GM19351 (cell line): ENCODE measurements at regions not wholly inside any gene's neighbourhood (a gene's known extent, or its start where the extent isn't known, plus 50 kb on each side); places are given as distances from the start of the nearest gene placed in this dataset.
A peak's percentile ranks its signal among the peaks of the same experiment; 100 is the strongest.

Experiments used
- ATAC-seq: cut with Tn5 transposase; IDR thresholded peaks from one replicate; pipeline ENCODE4 v1.9.1; 2021; ENCODE audit warnings: mild to moderate bottlenecking, moderate library complexity; ENCODE audit not compliant: unreplicated experiment

DNA sequence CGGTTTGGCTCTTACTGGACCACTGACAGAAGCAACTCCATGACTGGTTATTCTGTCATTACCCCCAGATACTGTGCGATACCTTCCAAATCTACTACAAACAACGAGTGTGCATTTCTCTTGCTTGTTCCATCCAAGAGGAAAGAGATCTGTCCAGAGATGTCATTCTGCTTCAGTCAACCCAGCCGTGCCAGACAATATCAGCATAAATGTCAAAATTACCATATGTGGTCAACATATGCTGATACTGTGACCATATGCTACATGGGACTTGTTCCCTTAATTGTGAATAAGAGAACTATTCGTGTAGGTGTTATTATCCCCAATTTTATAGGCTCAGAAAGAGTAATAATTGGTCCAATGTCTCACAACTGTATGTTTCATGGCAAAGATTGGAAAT is 143.2 kb upstream of the PRSS1 start:
- ATAC-seq: no peak

DNA sequence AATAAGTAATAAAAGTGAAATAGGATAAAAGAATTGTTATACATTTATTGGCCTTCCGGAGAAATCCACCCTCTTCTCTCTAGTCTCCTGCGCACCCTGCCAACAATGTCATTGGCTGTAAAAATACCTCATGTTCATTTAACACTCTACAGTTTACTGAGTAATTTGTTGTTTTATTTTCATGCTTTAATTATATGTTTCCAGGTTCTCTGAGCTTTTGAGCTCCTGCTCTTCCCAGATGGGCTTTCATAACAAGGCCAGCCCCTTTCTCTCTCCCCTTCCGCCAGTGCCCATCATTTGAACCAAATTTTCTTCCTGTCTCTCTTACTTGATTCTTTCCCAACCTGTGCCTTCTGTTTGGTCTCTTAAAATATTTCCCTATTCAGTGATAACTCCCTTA is 144.6 kb upstream of the PRSS1 start:
- ATAC-seq: no peak

DNA sequence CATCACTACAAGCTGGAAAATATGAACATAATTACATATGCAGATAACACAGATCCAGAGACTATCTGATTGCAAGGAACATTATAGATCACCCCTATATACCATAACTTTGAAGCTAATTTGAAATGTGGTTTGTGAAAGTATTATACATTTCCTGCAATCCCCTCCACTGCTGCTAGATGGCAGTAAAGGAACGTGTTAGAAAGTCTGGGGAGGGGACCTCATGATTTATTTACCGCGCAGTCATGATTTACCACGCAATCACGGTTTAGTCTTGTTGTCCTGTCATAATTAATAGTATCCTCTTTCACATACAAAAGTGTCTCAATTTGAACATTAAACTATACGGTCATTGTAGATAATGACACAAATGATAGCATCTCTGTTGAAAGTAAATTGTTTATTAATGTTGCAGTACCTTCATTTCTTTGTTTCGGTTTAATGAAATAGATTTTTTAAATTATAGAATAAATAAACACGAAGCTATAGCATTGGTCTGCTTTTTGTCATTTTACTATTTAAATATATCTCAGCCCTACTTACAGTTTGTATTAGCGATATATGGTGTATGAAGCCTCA is 145.3 kb upstream of the PRSS1 start:
- ATAC-seq: no peak

DNA sequence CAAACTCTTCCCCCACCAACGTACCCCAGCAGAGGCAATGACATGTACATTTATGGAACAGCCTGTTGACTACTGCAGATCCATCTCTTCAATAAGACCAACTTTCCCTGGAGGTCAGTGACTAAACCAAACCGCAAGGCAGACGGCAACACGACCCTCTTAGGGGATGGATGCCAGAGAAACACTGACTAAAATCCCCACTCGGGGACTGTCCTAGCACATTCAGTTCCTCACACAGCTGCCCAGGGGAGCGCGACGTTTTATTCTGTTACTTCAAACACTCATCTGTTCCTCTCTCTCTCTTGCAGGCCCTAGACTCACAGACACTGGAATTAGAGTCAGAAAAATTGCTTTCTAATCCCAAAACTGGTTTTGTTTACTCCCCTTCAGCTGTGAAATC is 146.5 kb upstream of the PRSS1 start:
- ATAC-seq: no peak

DNA sequence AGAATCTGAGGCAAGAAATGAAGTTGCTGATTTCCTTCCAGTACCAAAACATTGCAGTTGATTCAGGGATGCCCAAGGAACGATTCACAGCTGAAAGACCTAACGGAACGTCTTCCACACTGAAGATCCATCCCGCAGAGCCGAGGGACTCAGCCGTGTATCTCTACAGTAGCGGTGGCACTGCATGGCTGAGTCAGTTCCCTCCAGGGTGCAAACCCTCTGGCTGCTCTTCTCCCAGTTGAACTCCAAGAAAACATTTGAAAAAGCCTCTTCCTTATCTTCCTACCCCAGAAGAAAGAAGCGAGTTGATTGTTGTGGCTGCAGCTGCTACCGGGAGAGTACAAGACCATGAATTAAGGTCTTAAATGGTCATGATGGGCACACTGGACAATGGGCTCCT is 147.1 kb upstream of the PRSS1 start:
- no peak for ATAC-seq

DNA sequence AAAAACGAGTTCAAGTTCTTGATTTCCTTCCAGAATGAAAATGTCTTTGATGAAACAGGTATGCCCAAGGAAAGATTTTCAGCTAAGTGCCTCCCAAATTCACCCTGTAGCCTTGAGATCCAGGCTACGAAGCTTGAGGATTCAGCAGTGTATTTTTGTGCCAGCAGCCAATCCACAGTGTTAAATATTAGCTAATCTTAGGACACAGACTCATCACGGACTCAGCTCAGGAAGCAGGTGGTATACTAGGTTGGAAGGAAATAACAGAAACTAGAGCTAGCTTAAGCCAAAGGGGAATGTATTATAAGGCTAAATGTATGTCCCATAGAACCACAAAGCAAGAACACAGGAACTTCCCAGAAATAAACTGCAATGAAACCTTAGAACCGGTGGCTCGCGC is 151.0 kb upstream of the PRSS1 start:
- no peak for ATAC-seq

DNA sequence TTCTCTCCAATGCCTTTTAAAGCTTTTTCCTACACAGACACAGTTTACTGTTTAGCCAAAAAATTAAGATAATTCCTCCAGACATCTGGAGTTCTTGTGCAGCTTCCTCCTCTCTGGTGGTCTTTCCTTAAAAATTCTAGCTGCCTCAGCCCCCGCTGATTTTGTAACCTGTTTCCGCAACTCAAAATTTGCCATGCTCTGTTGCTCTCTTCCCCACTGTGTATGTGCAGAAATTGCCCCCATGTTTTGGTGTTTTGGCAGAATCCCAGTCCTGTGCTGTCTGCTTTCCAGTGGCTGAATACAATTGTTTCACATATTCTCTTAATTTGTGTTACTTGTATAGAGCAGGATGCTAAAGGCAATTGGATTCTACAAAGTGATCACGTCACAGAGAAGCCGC is 151.7 kb upstream of the PRSS1 start:
- ATAC-seq: no peak

DNA sequence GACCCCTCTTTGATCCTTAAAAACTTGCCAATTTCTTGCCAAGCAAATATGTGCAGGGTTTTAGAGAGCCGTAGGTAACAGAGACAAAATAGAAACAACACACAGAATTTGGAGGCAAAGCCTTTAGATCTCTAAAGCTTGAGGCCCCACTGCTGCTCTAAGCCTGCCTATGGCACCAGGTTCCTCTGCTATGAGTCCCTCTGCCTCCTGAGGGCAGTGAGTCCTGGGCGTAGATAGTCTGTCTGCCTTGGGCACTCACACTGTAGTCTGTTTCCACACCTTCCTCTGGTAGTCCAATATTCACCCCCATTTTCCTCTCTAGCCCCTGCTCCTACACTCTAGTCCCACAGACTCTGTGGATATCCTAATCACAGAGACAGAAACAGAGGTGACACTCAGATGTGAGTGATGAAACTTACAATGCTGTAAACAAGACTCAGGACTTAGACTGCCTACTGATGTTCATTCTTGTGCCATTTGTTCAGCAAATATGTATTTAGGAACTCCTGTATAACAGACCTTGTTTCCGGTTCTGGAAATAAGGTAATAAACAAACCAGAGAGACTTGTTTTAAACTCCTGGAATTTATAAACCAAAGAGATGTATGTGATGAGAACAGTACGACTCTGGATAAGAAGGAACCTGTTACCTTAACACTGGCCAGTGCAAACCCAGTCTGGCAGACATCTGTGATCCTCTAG is 153.3 kb upstream of the PRSS1 start:
- ATAC-seq: no peak

DNA sequence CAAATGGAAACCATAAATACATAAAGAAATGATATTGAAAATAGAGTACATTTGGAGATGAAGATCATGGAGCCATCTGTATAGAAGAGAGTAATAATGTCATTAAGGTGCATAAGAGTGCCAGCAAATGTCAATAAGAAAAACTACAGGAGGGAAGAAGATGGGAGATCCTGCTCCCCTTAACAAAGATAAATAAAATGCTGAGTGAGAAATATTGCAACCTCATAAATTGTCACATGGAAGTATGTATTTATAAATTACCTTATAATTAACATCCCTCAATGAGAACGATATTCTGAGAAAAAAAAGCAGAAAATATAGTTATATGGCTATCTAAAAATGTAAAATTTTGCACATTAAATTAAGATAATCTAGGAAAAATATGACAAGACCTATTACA is 155.2 kb upstream of the PRSS1 start:
- ATAC-seq: no peak

DNA sequence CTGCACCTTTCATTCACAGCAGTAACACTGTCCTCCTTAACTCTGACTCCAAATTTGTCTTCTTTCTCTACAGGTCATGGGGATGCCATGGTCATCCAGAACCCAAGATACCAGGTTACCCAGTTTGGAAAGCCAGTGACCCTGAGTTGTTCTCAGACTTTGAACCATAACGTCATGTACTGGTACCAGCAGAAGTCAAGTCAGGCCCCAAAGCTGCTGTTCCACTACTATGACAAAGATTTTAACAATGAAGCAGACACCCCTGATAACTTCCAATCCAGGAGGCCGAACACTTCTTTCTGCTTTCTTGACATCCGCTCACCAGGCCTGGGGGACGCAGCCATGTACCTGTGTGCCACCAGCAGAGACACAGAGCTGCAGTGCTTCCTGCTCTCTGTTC is 156.2 kb upstream of the PRSS1 start:
- ATAC-seq: no peak

DNA sequence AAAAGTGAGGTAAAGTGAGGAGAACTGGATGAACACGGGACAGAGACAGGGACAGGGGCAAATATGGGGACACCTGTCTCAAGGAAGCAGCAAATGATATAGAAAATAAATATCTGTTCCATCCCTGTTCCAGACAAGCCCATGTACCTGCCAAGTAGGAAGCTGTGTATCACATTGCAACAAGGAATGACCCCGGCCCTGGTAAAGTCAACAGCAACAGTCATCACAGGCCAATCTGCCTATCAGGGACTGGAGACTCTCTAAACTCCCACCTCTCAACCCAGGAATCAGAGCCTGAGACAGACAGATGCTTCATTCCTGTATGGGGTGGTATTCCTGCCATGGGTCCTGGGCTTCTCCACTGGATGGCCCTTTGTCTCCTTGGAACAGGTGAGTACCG is 156.6 kb upstream of the PRSS1 start:
- ATAC-seq: no peak

DNA sequence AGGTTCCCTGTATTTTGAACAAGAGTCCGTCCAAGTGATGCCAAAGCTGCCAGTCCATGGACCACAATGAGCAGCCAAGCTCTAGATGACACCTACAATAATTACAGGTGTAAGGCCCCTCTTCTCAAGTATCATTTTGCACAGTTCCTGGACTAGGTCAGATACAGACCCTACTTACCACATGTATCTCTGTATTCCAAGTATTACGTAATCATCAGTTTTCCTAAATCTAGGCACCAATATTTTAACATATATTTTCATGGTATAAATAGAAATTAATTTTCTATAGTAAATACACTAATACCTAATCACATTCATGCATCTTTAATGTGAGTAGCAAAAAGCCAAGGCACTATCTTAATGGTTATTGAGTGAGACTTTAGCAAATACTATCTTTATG is 157.0 kb upstream of the PRSS1 start:
- ATAC-seq: no peak

DNA sequence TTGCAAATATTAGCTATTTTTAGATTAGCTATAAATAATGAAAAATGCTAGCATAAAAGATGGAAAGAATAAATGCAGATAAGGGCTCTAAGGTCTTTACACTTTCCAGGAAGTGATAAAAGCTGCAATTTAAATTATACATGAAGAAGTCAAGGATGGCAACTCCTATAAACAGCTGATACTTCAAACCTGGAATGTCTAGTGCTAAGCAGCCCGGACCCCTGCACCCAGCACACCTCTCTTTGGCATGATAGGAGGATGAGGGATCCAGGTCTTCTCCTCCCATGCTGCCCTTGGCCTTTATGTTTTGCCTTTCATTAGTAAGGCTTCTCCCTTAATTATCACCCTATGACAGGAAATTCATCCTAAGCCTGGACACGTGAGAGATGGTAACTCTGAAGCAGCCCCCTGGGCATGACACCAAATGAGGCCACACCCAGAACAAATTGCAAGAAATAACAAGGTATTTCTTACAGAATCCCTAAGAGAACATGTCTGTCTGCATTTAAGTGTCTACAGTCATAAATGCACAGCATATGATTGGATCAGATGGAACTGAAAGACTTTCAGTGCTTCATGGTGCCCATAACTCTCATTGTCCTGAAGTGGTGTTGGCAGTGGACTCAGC is 158.3 kb upstream of the PRSS1 start:
- no peak for ATAC-seq

DNA sequence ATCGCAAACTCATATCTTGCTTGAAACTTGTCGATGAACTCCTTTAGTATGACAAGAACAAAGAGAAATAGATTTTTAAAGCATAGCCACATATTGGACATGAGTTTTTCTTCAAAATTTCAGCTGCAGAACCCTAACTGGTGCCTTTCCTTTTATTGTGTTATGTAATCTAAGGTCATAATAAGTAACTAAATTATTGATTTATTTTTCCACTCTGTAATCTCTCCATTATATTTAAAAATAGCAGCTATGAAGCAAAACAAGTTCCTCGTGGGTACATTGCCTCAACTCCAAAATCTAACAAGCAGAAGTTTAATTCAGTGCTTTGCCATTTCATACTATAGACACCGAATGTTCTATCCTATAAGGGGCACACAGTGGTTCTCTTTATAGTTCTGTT is 159.2 kb upstream of the PRSS1 start:
- no peak for ATAC-seq

DNA sequence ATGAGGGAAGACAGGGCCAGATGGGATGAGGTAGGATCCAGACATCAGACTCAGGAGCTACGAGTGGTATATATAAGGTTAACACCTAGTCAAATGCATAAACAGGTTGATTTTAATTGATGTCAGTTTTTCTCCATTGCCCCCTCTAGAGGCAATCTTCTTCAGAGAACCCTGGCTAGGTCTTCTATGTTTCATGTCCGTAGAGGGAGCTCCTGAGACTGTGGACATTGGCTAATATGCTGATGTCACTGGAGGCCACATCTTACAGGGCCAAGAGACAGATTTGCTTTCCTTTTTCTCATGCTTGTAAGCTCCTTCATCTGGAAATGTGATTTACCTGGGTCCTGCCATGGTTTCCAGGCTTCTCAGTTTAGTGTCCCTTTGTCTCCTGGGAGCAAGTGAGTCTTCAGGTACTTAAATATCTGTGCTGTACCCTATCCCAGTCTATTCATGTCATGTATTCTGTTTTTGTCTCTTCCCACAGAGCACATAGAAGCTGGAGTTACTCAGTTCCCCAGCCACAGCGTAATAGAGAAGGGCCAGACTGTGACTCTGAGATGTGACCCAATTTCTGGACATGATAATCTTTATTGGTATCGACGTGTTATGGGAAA is 161.6 kb upstream of the PRSS1 start:
- ATAC-seq: peak; percentile 91

DNA sequence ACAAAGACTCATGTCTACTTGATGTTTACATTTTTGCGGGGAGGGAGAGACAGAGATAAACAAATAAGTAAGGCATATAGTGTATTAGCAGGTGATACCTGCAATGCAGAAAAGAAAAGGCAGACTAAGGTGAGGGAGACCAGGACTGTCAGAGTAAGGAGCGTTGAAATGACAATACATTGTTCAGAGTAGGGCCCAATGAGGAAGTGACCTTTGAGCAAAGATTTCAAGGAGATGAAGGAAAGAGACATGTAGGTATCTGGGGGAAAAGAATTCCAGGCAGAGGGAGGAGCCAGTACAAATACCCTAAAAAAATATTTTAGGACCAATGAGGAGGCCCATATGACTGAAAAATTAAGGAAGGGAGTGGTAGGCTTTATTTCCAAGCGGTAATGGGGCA is 162.7 kb upstream of the PRSS1 start:
- no peak for ATAC-seq

DNA sequence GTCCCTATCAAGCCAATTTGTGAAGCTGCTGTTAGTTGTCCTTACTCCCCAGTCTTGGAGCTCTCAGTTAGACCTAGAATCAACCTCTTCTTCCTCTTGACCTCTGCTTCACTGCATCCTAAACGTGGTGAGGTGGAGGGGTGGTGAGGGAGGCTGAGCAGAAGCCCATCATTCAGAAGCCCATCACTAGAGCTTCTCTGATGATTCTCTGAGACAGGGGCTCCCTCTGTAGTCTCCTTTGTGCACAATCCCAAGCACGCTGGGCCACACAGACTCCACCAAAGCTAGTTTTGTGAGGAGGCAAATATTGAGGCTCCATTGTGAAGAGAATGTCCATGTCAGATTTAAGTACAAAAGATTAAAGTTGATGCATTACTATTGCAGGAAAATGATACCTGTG is 163.8 kb upstream of the PRSS1 start:
- ATAC-seq: no peak

DNA sequence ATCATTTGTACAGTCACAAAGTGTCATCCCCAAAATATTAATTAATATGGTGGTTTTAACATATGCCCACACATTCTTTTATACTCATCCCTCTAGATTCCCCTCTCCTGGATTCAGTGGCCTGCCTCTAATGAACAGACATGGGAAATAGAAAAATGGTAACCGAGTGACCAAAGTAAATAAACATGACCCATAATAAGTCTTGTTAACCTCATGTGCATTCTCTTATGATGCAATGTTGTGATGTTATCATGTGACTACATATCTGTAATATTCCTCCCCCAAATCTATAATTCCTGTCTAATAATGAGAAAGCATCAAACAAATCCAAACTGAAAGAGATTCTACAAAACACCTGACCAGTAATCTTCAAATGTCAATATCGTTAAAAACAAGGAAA is 164.5 kb upstream of the PRSS1 start:
- no peak for ATAC-seq

DNA sequence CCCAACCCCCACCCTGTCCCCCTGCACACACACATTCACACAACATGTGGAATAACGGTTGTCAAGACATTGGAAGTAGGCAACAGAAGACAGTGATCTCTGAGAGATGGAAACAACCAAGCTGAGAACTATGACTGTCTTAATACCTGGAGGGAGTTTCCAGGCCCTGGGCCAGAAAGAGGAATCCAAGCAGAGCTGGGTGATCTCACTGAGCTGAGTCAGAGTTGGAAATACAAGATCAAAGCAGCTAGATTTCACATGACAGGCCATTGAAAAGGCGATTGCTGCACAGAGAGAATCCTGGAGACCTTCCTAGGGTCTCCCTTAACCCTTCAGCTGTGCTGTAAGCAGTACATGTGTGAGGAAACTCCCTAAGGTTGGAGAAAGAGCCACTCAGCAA is 165.8 kb upstream of the PRSS1 start:
- ATAC-seq: peak; percentile 67

DNA sequence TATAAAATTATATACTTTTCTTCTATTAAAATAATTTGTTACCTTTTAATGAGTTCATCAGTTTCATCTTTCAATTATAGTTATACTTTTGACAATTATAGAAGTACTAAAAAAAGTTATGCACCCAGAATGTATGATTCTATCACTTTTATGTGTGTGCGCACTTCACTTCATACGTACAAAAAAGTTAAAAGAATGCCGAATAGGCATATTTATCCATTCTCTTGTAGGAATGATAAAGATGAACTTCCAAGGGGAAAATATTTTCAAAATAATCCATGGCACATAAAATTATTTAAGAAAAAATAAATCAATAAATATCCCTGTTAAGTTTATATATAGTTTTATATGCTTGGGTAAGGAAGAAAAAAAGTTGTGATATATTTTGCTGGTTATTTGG is 166.9 kb upstream of the PRSS1 start:
- no peak for ATAC-seq

DNA sequence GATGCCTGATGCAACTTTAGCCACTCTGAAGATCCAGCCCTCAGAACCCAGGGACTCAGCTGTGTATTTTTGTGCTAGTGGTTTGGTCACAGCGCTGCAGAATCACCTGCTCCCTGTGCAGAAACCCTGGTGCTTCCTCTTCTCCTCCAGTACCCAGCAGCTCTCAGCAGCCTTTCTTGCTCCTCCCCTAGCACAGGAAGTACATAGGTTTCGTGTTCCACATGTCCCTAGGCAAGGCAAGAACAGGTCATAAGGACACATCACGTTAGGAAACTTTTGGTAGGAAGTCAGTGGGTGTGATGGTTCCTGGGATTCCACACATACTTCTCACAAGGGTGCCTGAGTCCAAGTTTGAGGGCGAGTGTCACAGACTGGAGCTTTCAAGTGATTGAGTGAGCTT is 167.9 kb upstream of the PRSS1 start:
- ATAC-seq: peak; percentile 57

DNA sequence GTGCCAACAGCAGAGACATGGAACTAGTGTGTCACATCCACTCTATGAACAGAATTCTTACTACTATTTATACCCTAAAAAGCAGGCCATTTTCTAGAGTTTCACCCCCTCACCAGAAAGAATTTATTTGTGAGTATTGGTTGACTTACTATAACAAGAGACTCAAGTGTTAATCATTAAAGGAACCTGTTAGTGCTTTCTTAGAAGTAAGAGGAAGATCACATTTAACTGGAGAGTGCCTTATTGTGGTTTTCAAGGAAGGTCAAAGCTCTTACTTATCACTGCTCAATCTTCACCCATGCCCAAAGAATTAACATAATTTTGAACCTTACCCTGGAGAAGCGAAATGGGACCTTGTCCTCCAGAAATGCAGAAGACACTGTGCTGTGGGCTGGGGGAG is 169.3 kb upstream of the PRSS1 start:
- no peak for ATAC-seq
